ENCODE measurements at regions not wholly inside any gene's neighbourhood (a gene's known extent, or its start where the extent isn't known, plus 50 kb on each side); places are given as distances from the start of the nearest gene placed in this dataset.

GRCh38 chr3:189096092-189096491, 75.7 kb upstream of the TPRG1 start:
- H3K4me1 Mint-ChIP-seq (ENCODE audit: low read depth), result no peaks in the 10 kb centered on the region
- no peaks in the 10 kb centered on the region for H3K9me3 Mint-ChIP-seq
- no peak overlapping the region for H3K4me3 Mint-ChIP-seq
- H3K27me3 Mint-ChIP-seq (ENCODE audit: low read depth), result peaks cover 23% of the 10 kb centered on the region
- no peak overlapping the region for H3K27ac Mint-ChIP-seq
- DNase-seq (ENCODE audit: low spot score), result no peak
- no peaks in the 10 kb centered on the region for H3K36me3 Mint-ChIP-seq (ENCODE audit: low read depth)

GRCh38 chr3:189099031-189099471, 72.7 kb upstream of the TPRG1 start:
- H3K36me3 Mint-ChIP-seq (ENCODE audit: low read depth), result no peaks in the 10 kb centered on the region
- no peak overlapping the region for H3K4me3 Mint-ChIP-seq
- no peaks in the 10 kb centered on the region for H3K9me3 Mint-ChIP-seq
- no peak overlapping the region for H3K27ac Mint-ChIP-seq
- H3K27me3 Mint-ChIP-seq (ENCODE audit: low read depth), result peaks cover 18% of the 10 kb centered on the region
- no peak for DNase-seq (ENCODE audit: low spot score)
- no peaks in the 10 kb centered on the region for H3K4me1 Mint-ChIP-seq (ENCODE audit: low read depth)

DNA sequence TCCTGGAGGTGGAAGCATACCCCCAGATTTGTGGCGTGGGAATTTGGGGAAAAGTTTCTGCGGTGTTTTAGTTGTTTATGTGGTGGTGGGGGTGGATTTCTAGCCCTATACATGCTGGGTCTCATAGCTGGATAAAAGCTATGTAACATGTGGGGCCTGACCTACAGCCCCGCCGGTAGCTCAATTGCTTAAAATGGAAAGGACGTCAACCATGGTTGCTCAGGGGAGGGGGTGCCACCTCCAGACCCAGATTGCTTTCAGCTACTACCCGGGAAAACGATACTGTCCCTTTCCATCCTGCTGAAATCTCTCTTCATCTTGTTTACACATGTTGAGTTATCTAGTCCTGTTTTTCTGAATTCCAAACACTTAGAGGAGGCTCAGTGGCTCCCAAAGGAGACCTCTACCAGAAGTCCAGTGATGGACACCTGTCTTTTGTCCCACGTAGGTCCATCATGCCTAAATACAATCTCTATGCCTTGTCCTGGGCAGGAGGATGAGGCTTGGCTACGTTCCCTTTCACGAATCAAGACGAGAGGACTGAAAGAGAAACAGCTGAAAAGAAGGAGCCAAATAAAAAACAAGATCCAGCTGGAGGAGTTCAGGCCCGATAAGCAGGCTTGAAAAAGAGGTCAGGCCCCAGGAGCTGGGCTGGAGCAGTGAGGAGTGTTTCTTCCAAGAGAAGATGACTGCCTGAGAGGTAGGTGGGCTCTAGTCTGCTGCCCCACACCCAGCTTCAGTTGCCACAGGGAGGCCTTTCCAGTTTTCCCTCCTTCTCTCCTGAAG, 72.1 kb upstream of the TPRG1 start:
- Mint-ChIP-seq H3K36me3 (ENCODE audit: low read depth) (no peaks in the 10 kb centered on the region), H3K4me3 (no peak overlapping the region), H3K27ac (no peak overlapping the region), H3K27me3 (ENCODE audit: low read depth) (peaks cover 22% of the 10 kb centered on the region), H3K4me1 (ENCODE audit: low read depth) (no peaks in the 10 kb centered on the region), H3K9me3 (no peaks in the 10 kb centered on the region)
- no peak for DNase-seq (ENCODE audit: low spot score)

GRCh38 chr3:189100866-189101265, 70.9 kb upstream of the TPRG1 start:
- no peak overlapping the region for H3K27ac Mint-ChIP-seq
- H3K36me3 Mint-ChIP-seq (ENCODE audit: low read depth), result no peaks in the 10 kb centered on the region
- H3K4me3 Mint-ChIP-seq, result no peak overlapping the region
- H3K9me3 Mint-ChIP-seq, result no peaks in the 10 kb centered on the region
- no peak for DNase-seq (ENCODE audit: low spot score)
- no peaks in the 10 kb centered on the region for H3K4me1 Mint-ChIP-seq (ENCODE audit: low read depth)
- peaks cover 28% of the 10 kb centered on the region for H3K27me3 Mint-ChIP-seq (ENCODE audit: low read depth)

GRCh38 chr3:189101594-189101993, 70.2 kb upstream of the TPRG1 start:
- H3K4me3 Mint-ChIP-seq, result no peak overlapping the region
- H3K27ac Mint-ChIP-seq, result no peak overlapping the region
- no peaks in the 10 kb centered on the region for H3K4me1 Mint-ChIP-seq (ENCODE audit: low read depth)
- H3K9me3 Mint-ChIP-seq, result no peaks in the 10 kb centered on the region
- DNase-seq (ENCODE audit: low spot score), result no peak
- H3K36me3 Mint-ChIP-seq (ENCODE audit: low read depth), result no peaks in the 10 kb centered on the region
- H3K27me3 Mint-ChIP-seq (ENCODE audit: low read depth), result peaks cover 29% of the 10 kb centered on the region

DNA sequence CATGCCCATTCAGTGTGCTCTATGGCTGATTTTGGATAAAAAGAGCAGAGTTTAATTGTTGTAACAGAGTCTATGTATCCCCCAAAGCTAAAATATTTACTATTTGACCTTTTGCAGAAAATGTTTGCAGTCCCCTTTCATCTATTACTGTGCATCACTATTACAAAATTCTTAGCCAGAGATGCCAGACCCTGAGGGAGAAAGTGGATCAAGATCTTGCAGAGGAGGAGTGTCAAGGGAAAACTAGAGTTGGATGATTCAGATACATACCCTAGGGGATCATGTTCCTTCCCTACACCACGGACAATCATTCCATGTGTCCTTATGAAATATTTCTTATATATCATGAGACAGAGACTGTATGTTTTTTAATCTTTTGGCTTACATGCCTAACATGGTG, 68.6 kb upstream of the TPRG1 start:
- Mint-ChIP-seq H3K27me3 (ENCODE audit: low read depth) (peaks cover 37% of the 10 kb centered on the region), H3K36me3 (ENCODE audit: low read depth) (no peaks in the 10 kb centered on the region), H3K4me1 (ENCODE audit: low read depth) (no peaks in the 10 kb centered on the region), H3K9me3 (no peaks in the 10 kb centered on the region), H3K4me3 (no peak overlapping the region), H3K27ac (no peak overlapping the region)
- no peak for DNase-seq (ENCODE audit: low spot score)

DNA sequence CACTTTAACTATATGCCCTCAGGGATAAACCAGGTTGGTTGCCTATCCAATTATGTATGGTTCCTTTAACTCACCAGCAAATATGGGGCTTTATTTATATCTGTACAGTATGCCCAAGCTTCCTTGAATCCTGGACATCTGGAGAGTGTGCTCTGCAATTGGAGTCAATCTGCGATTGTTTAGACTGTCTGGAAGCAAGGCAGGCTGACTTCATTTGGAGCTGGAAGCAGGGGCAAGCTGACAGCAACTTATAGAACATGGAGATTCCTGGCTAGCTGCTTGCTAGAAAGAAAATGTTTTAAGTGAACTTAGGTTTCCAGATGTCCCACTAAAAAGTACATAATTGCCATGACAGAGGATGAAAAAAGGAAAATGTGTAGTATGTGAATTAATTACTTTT, 63.7 kb upstream of the TPRG1 start:
- Mint-ChIP-seq H3K36me3 (ENCODE audit: low read depth) (no peaks in the 10 kb centered on the region), H3K9me3 (peaks cover 11% of the 10 kb centered on the region)
- no peak for DNase-seq (ENCODE audit: low spot score)

GRCh38 chr3:189108735-189109134, 63.0 kb upstream of the TPRG1 start:
- Mint-ChIP-seq H3K27me3 (ENCODE audit: low read depth) (peaks cover 61% of the 10 kb centered on the region), H3K27ac (no peak overlapping the region), H3K36me3 (ENCODE audit: low read depth) (no peaks in the 10 kb centered on the region), H3K4me1 (ENCODE audit: low read depth) (no peaks in the 10 kb centered on the region), H3K4me3 (no peak overlapping the region), H3K9me3 (peaks cover 11% of the 10 kb centered on the region)
- no peak for DNase-seq (ENCODE audit: low spot score)

More for the DNA sequence above, 63.7 kb upstream of the TPRG1 start:
- Mint-ChIP-seq H3K27me3 (ENCODE audit: low read depth) (peaks cover 63% of the 10 kb centered on the region), H3K27ac (no peak overlapping the region), H3K4me3 (no peak overlapping the region), H3K4me1 (ENCODE audit: low read depth) (no peaks in the 10 kb centered on the region)

GRCh38 chr3:189109145-189109544, 62.6 kb upstream of the TPRG1 start:
- peaks cover 11% of the 10 kb centered on the region for H3K9me3 Mint-ChIP-seq
- H3K36me3 Mint-ChIP-seq (ENCODE audit: low read depth), result no peaks in the 10 kb centered on the region
- H3K27me3 Mint-ChIP-seq (ENCODE audit: low read depth), result peaks cover 58% of the 10 kb centered on the region
- no peak overlapping the region for H3K27ac Mint-ChIP-seq
- no peaks in the 10 kb centered on the region for H3K4me1 Mint-ChIP-seq (ENCODE audit: low read depth)
- DNase-seq (ENCODE audit: low spot score), result no peak
- no peak overlapping the region for H3K4me3 Mint-ChIP-seq

GRCh38 chr3:189117087-189117486, 54.7 kb upstream of the TPRG1 start:
- Mint-ChIP-seq H3K27ac (no peak overlapping the region), H3K27me3 (ENCODE audit: low read depth) (peaks cover 6% of the 10 kb centered on the region), H3K4me1 (ENCODE audit: low read depth) (peaks cover 4% of the 10 kb centered on the region), H3K4me3 (no peak overlapping the region), H3K9me3 (peaks cover 55% of the 10 kb centered on the region), H3K36me3 (ENCODE audit: low read depth) (peaks cover 15% of the 10 kb centered on the region)
- DNase-seq (ENCODE audit: low spot score), result no peak

DNA sequence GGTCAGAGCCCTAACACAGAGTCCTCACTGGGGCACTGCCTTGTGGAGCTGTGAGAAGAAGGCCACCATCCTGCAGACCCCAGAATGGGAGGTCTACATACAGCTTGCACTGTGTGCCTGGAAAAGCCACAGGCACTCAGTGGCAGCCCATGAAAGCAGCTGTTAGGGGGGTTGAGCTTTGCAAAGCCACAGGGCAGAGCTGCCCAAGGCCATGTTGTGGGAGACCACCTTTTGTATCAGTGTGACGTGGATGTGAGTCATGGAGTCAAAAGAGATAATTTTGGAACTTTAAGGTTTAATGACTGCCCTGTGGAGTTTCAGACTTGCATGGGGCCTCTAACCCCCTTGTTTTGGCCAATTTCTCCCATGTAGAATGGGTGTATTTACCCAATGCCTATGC, 52.9 kb upstream of the TPRG1 start:
- DNase-seq (ENCODE audit: low spot score), result no peak
- Mint-ChIP-seq H3K4me1 (ENCODE audit: low read depth) (peaks cover 11% of the 10 kb centered on the region), H3K27me3 (ENCODE audit: low read depth) (no peaks in the 10 kb centered on the region), H3K36me3 (ENCODE audit: low read depth) (peaks cover 15% of the 10 kb centered on the region), H3K27ac (no peak overlapping the region), H3K9me3 (peaks cover 52% of the 10 kb centered on the region), H3K4me3 (no peak overlapping the region)

- Mint-ChIP-seq H3K4me1 (ENCODE audit: low read depth) (peaks cover 14% of the 10 kb centered on the region), H3K4me3 (no peak overlapping the region), H3K9me3 (peaks cover 50% of the 10 kb centered on the region), H3K27me3 (ENCODE audit: low read depth) (no peaks in the 10 kb centered on the region), H3K27ac (no peak overlapping the region), H3K36me3 (ENCODE audit: low read depth) (peaks cover 15% of the 10 kb centered on the region)
- DNase-seq (ENCODE audit: low spot score), result no peak
These were observed 51.8 kb upstream of the TPRG1 start for GRCh38 chr3:189119950-189120349.

GRCh38 chr3:189121092-189121491, 50.7 kb upstream of the TPRG1 start:
- Mint-ChIP-seq H3K27ac (no peak overlapping the region), H3K36me3 (ENCODE audit: low read depth) (peaks cover 15% of the 10 kb centered on the region), H3K4me3 (no peak overlapping the region), H3K9me3 (peaks cover 44% of the 10 kb centered on the region), H3K27me3 (ENCODE audit: low read depth) (no peaks in the 10 kb centered on the region), H3K4me1 (ENCODE audit: low read depth) (peaks cover 17% of the 10 kb centered on the region)
- no peak for DNase-seq (ENCODE audit: low spot score)

Data from T-helper 2 cell treated with Interferon-gamma antibody and Interleukin-4, amounts not matched to agents 5 μg/mL and 100 μg/mL, for 36 hours (primary cell).